ENCODE measurements at regions not wholly inside any gene's neighbourhood (a gene's known extent, or its start where the extent isn't known, plus 50 kb on each side); places are given as distances from the start of the nearest gene placed in this dataset.

GRCh38 chr15:62977952-62978811 lies 64.4 kb upstream of the TPM1 start:
- Histone ChIP-seq H4K20me1 (no peaks in the 10 kb centered on the region), H3K27me3 (no peaks in the 10 kb centered on the region), H3K4me3 (no peak overlapping the region), H3K9me3 (no peaks in the 10 kb centered on the region), H3K36me3 (no peaks in the 10 kb centered on the region), H3K27ac (no peak overlapping the region), H3K4me2 (no peak overlapping the region), H3K4me1 (no peaks in the 10 kb centered on the region), H3K9ac (no peak overlapping the region)
- no peak for TF ChIP-seq Cebpa-rat (IDR thresholded peaks at IDR 0.05)

GRCh38 chr15:62979252-62979651 lies 63.3 kb upstream of the TPM1 start:
- TF ChIP-seq Cebpa-rat (IDR thresholded peaks at IDR 0.05) = no peak
- Histone ChIP-seq H3K27ac (no peak overlapping the region), H3K36me3 (no peaks in the 10 kb centered on the region), H4K20me1 (no peaks in the 10 kb centered on the region), H3K4me2 (no peak overlapping the region), H3K4me3 (no peak overlapping the region), H3K9ac (no peak overlapping the region), H3K9me3 (no peaks in the 10 kb centered on the region), H3K4me1 (no peaks in the 10 kb centered on the region), H3K27me3 (no peaks in the 10 kb centered on the region)

GRCh38 chr15:62981071-62981470 lies 61.5 kb upstream of the TPM1 start:
- Histone ChIP-seq H3K4me1 (no peaks in the 10 kb centered on the region), H3K27me3 (no peaks in the 10 kb centered on the region), H3K9ac (no peak overlapping the region), H4K20me1 (no peaks in the 10 kb centered on the region), H3K36me3 (no peaks in the 10 kb centered on the region), H3K27ac (no peak overlapping the region), H3K4me3 (no peak overlapping the region), H3K4me2 (no peak overlapping the region), H3K9me3 (no peaks in the 10 kb centered on the region)
- TF ChIP-seq Cebpa-rat (IDR thresholded peaks at IDR 0.05) = no peak

- Histone ChIP-seq H3K27ac (no peak overlapping the region), H3K36me3 (no peaks in the 10 kb centered on the region), H3K9ac (no peak overlapping the region), H3K27me3 (no peaks in the 10 kb centered on the region), H3K4me1 (no peaks in the 10 kb centered on the region), H3K4me2 (no peak overlapping the region), H3K9me3 (no peaks in the 10 kb centered on the region), H4K20me1 (no peaks in the 10 kb centered on the region), H3K4me3 (no peak overlapping the region)
- no peak for TF ChIP-seq Cebpa-rat (IDR thresholded peaks at IDR 0.05)
Observed at GRCh38 chr15:62983956-62984355, 58.6 kb upstream of the TPM1 start.

- H3K4me3 ChIP-seq = no peak overlapping the region
- no peaks in the 10 kb centered on the region for H4K20me1 ChIP-seq
- TF ChIP-seq Cebpa-rat (IDR thresholded peaks at IDR 0.05) = no peak
- H3K9ac ChIP-seq = no peak overlapping the region
- no peaks in the 10 kb centered on the region for H3K36me3 ChIP-seq
- no peaks in the 10 kb centered on the region for H3K4me1 ChIP-seq
- no peaks in the 10 kb centered on the region for H3K27me3 ChIP-seq
- no peak overlapping the region for H3K4me2 ChIP-seq
- no peak overlapping the region for H3K27ac ChIP-seq
- H3K9me3 ChIP-seq = no peaks in the 10 kb centered on the region
Observed at GRCh38 chr15:62985768-62986167, 56.8 kb upstream of the TPM1 start.

GRCh38 chr15:62986948-62987347 lies 55.6 kb upstream of the TPM1 start:
- H3K27me3 ChIP-seq = no peaks in the 10 kb centered on the region
- no peak overlapping the region for H3K9ac ChIP-seq
- no peaks in the 10 kb centered on the region for H4K20me1 ChIP-seq
- H3K4me2 ChIP-seq = no peak overlapping the region
- no peaks in the 10 kb centered on the region for H3K9me3 ChIP-seq
- TF ChIP-seq Cebpa-rat (IDR thresholded peaks at IDR 0.05) = no peak
- no peaks in the 10 kb centered on the region for H3K4me1 ChIP-seq
- no peak overlapping the region for H3K27ac ChIP-seq
- H3K4me3 ChIP-seq = no peak overlapping the region
- H3K36me3 ChIP-seq = no peaks in the 10 kb centered on the region

- Histone ChIP-seq H3K4me1 (no peaks in the 10 kb centered on the region), H3K36me3 (no peaks in the 10 kb centered on the region), H3K9me3 (no peaks in the 10 kb centered on the region), H3K9ac (no peak overlapping the region), H3K4me2 (no peak overlapping the region), H3K4me3 (no peak overlapping the region), H3K27ac (no peak overlapping the region), H3K27me3 (no peaks in the 10 kb centered on the region), H4K20me1 (no peaks in the 10 kb centered on the region)
- TF ChIP-seq Cebpa-rat (IDR thresholded peaks at IDR 0.05) = no peak
Observed at GRCh38 chr15:62988701-62989100, 53.8 kb upstream of the TPM1 start.

GRCh38 chr15:62989366-62990055 lies 53.0 kb upstream of the TPM1 start:
- no peaks in the 10 kb centered on the region for H3K9me3 ChIP-seq
- no peaks in the 10 kb centered on the region; the same call in 1 of the 2 replicates for H3K4me1 ChIP-seq
- no peak overlapping the region for H3K4me3 ChIP-seq
- H4K20me1 ChIP-seq = no peaks in the 10 kb centered on the region
- H3K4me2 ChIP-seq = no peak overlapping the region
- H3K27ac ChIP-seq = no peak overlapping the region
- no peak for TF ChIP-seq Cebpa-rat (IDR thresholded peaks at IDR 0.05)
- H3K9ac ChIP-seq = no peak overlapping the region
- no peaks in the 10 kb centered on the region for H3K36me3 ChIP-seq
- H3K27me3 ChIP-seq = no peaks in the 10 kb centered on the region

GRCh38 chr15:62991698-62992097 lies 50.8 kb upstream of the TPM1 start:
- Histone ChIP-seq H3K36me3 (no peaks in the 10 kb centered on the region), H3K4me2 (no peak overlapping the region), H3K27me3 (no peaks in the 10 kb centered on the region), H4K20me1 (no peaks in the 10 kb centered on the region), H3K9me3 (no peaks in the 10 kb centered on the region), H3K27ac (no peak overlapping the region), H3K9ac (no peak overlapping the region), H3K4me1 (no peaks in the 10 kb centered on the region; the same call in 1 of the 2 replicates), H3K4me3 (no peak overlapping the region)
- TF ChIP-seq Cebpa-rat (IDR thresholded peaks at IDR 0.05) = no peak

GRCh38 chr15:62992302-62992701 lies 50.2 kb upstream of the TPM1 start:
- Histone ChIP-seq H3K4me3 (no peak overlapping the region), H4K20me1 (no peaks in the 10 kb centered on the region), H3K4me1 (no peaks in the 10 kb centered on the region; the same call in 1 of the 2 replicates), H3K27ac (no peak overlapping the region), H3K9ac (no peak overlapping the region), H3K4me2 (no peak overlapping the region), H3K36me3 (no peaks in the 10 kb centered on the region), H3K27me3 (no peaks in the 10 kb centered on the region), H3K9me3 (no peaks in the 10 kb centered on the region)
- TF ChIP-seq Cebpa-rat (IDR thresholded peaks at IDR 0.05) = no peak

Measured in BLaER1 (cell line).